ENCODE measurements at regions not wholly inside any gene's neighbourhood (a gene's known extent, or its start where the extent isn't known, plus 50 kb on each side); places are given as distances from the start of the nearest gene placed in this dataset.

- peak; percentile 70 for TF ChIP-seq CTCF (conservative IDR thresholded peaks at IDR 0.05; ENCODE audit: low read depth, low read length)
- H3K4me3 ChIP-seq (ENCODE audit: low read length) = no peak overlapping the region
- no peak for DNase-seq (ENCODE audit: low read depth)
These were observed 469.4 kb upstream of the ROBO2 start for GRCh38 chr3:76570436-76571057.

GRCh38 chr3:76576201-76576600, 463.7 kb upstream of the ROBO2 start:
- DNase-seq (ENCODE audit: low read depth) = no peak
- no peak overlapping the region for H3K4me3 ChIP-seq (ENCODE audit: low read length)
- TF ChIP-seq CTCF (conservative IDR thresholded peaks at IDR 0.05; ENCODE audit: low read depth, low read length) = no peak

GRCh38 chr3:76582098-76582497, 457.8 kb upstream of the ROBO2 start:
- no peak for TF ChIP-seq CTCF (conservative IDR thresholded peaks at IDR 0.05; ENCODE audit: low read depth, low read length)
- H3K4me3 ChIP-seq (ENCODE audit: low read length) = no peak overlapping the region
- DNase-seq (ENCODE audit: low read depth) = no peak

- TF ChIP-seq CTCF (conservative IDR thresholded peaks at IDR 0.05; ENCODE audit: low read depth, low read length) = no peak
- H3K4me3 ChIP-seq (ENCODE audit: low read length) = no peak overlapping the region
- DNase-seq (ENCODE audit: low read depth) = no peak
These were observed 457.1 kb upstream of the ROBO2 start for GRCh38 chr3:76582632-76583378.

- DNase-seq (ENCODE audit: low read depth) = no peak
- H3K4me3 ChIP-seq (ENCODE audit: low read length) = no peak overlapping the region
- peak; percentile 69 for TF ChIP-seq CTCF (conservative IDR thresholded peaks at IDR 0.05; ENCODE audit: low read depth, low read length)
These were observed 454.0 kb upstream of the ROBO2 start for GRCh38 chr3:76585794-76586392.

GRCh38 chr3:76586471-76586870, 453.4 kb upstream of the ROBO2 start:
- TF ChIP-seq CTCF (conservative IDR thresholded peaks at IDR 0.05; ENCODE audit: low read depth, low read length) = no peak
- no peak overlapping the region for H3K4me3 ChIP-seq (ENCODE audit: low read length)
- DNase-seq (ENCODE audit: low read depth) = no peak
